ENCODE measurements at regions not wholly inside any gene's neighbourhood (a gene's known extent, or its start where the extent isn't known, plus 50 kb on each side); places are given as distances from the start of the nearest gene placed in this dataset.
"Not testable (repeated sequence)": the region's sequence is repeated elsewhere in the genome, so short reads cannot be mapped to it uniquely, and the experiment has no call there.

GRCh38 chr2:8432706-8433336 lies 249.0 kb upstream of the ID2 start:
- no peak for DNase-seq

GRCh38 chr2:8433390-8433789 lies 248.5 kb upstream of the ID2 start:
- DNase-seq: no peak

DNA sequence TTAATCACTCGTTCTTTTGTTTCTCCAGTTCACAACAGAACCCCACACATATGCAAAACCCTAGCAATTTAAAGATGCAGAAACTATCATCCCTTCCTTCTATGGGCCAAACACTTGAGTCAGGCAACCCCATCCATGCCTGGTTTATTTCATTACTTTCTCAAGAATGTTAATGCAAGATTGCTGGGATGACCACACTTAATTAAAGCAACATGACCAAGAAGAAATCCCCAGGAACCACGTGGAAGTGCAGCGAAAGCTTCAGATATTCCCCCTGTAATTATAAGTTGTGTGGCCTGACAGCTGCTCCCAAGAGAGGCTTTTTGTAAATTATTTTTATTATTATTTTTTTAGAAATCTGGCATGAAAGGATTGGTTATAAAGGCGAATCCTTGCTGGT lies 246.2 kb upstream of the ID2 start:
- no peak for DNase-seq

DNA sequence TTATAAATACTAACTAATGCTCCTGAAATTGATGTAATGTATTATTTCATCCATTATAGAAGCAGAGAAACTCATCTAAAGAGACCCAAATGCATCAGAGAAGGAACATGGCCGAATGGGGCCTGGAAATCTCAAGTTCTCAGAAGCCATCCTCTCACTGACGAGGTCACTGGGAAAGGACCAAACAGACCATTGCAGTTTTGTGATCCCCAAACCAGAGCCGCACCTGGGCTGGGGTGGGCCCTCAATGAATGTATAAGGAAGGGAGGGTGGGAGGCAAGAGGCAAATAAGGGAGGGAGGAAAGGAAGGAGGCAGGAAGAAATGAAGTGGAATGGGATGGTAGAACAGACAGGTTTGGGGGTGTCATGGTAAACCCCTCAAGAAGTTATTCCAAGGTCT lies 245.3 kb upstream of the ID2 start:
- DNase-seq: no peak

DNA sequence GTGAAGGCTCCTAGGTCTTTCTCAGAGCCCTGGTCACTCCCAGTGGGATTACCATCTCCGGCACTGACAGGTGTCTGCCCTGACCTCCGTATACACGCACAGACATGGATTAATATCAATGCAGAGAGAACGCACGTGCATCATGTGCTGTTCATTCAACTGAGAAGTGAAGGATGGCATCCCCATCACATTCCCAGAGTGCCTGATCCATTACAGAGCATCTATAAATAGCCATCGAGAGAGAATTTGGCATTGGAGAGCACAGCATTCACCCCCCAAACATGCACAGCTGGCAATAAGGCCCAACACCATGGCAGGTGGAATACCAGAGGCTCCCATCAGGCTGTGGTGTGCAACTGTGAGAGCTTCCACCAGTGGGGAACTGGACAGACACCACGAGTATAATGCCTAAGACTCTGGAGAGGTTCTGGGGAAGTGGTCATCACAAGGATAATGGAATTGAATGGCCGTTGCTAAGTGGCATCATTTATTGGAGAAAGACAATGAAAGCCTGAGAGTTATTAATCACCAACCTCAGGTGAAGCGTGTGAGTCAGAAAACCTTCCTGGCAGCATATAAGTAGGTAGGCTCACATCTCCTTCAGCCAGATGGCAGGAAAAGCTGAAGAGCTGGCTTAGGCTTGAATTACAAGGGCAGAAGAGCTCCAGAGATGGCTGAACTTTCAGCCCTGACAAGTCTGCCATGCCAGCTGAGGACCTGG lies 244.5 kb upstream of the ID2 start:
- no peak for DNase-seq

DNA sequence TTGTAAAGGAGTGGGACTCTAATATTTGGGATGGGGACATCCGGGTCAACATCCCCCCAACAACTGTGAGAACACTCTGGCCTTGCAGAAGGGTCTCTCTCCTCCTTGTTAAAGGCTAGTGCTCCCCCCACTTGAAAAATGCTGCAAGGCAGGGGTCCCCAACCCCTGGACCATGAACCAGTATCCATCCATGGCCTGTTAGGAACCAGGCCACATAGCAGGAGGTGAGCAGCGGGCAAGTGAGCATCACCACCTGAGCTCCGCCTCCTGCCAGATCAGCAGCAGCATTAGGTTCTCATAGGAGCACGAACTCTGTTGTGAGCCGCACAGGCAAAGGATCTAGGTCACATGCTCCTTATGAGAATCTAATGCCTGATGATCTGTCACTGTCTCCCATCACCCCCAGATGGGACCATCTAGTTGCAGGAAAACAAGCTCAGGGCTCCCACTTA lies 243.9 kb upstream of the ID2 start:
- no peak for DNase-seq

GRCh38 chr2:8438476-8438875 lies 243.4 kb upstream of the ID2 start:
- no peak for DNase-seq

- no peak for DNase-seq
Measured at GRCh38 chr2:8438996-8439395, 242.9 kb upstream of the ID2 start.

DNA sequence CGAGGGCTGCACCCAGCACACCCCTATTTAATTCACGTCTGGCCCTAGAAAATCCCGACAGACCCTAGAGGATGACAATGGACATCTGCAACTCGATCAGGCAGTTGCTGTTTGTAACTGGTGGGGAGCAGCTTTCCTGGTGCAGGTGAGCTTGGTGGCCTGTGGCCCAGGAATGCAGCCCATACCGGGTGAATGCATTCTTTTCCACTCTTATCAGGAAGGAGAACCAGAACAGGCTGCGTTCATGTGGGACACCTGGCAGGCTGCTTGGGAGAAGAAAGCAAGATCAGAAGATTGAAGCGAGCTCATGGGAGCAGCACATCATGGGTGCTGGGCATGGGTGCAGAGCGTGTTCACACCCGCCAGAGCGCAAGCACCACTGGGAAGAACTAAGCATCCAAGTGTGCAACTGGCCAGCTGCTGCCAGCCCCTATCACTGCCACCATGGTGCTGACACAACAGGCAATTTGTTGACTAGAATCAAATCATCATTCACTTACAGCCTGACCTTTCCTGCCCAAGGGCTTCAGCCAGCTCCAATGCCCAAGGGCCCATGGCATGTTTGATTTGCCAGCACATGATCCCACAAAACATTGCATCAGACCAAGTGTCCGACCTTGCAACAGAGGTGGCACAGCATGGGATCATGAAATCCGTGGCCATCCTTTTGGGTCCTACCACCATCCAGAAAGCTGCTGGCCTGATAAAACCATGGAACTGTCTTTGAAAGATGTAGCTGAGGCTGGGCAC lies 241.7 kb upstream of the ID2 start:
- DNase-seq: no peak

DNA sequence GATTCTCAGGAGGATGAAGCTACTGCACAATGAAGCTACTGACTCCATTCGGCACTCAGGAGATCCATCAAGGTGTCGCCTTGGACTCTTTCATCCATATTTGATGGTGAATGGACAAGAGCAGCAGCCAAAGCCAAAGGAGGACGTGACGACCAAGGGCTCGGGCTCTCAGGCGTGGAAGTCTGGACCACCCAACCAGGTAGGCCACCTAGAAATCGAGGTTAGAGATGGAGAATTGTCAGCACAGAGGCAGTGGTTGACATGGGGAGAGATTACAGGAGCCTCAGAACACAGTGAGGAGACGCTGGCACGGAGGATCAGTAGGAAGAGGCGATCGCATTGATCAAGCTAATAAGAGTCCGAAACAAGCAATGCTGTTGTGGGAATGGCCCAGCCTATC lies 240.5 kb upstream of the ID2 start:
- DNase-seq: no peak

GRCh38 chr2:8441986-8442385 lies 239.9 kb upstream of the ID2 start:
- no peak for DNase-seq

GRCh38 chr2:8442833-8443486 lies 238.9 kb upstream of the ID2 start:
- DNase-seq: no peak

DNA sequence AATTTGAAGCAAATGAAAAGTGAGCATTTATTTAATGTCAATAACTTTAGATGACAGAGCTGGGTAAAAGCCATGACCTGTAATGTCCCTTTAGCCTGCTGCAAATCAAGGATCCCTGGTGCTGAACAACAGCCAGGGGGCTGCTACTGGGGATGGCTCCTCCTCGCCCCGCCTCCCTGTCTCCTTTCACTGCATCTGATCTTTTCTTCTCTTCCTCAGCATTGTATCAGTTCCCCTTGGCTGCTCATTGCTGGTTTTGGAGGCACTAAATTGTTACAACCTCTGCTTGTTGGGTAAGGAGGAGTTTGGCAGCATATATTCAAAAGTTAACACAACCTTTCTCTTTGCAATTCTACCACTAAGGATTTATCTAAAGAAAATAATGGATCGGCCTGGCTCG lies 236.3 kb upstream of the ID2 start:
- no peak for DNase-seq

- not testable (repeated sequence) for DNase-seq
Measured at GRCh38 chr2:8446751-8447150, 235.1 kb upstream of the ID2 start.

GRCh38 chr2:8447610-8448221 lies 234.1 kb upstream of the ID2 start:
- no peak for DNase-seq

DNA sequence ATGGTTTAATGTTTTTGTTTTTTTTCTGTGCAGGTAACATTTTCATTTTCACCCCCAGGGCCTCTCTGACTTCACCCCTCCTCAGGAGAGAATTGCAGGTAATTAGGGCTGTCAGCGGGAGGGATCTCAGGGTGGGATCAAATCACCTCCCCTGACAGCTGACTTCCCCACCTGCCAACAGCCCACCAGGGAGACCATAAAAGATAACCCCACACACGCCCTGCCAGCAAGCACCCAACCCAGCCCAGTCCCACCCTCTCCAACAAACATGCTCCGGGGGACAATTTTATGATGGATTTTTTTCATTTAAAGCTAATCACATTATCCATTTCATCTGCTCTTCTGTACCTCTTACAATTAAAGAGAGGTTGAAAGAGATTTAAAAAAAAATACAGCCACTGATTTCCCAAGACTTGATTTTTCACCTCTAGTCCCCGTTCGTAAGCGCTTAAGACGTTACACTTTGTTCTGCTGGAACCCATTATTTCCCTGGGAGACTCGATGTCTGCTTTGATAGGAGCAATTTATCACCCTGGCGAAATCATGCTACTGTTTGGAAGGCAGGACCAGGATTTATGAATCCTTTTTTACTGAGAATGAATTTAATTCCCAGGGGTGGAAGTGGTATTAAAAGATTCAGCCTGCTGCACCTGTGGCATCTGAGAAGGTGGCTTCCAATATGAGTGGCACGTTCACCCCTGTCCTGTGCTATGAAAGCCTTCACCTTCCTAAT lies 232.9 kb upstream of the ID2 start:
- DNase-seq: no peak

GRCh38 chr2:8451273-8451672 lies 230.6 kb upstream of the ID2 start:
- DNase-seq: no peak

DNA sequence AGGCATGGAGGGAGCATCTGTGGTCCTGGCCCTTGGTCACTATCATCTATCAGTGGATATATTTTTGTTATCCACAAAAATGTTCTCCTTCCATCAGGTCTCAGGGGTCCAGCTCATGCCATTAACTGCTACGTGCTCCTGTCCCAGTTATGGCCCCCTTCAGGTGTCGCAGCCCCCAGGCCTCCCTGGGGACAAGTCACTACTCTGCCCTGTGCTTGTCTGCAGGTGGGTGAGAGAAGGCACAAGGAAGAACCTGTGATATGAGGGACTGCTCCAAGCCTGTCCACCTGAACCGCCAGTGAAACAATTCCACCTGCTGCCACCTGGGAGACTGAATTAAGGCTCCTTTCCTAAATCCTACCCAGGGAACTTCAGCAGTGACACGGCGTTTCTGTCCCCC lies 229.6 kb upstream of the ID2 start:
- DNase-seq: no peak

- no peak for DNase-seq
Measured at GRCh38 chr2:8452979-8453903, 228.6 kb upstream of the ID2 start.

- DNase-seq: no peak
Measured at GRCh38 chr2:8453904-8454302, 228.0 kb upstream of the ID2 start.

GRCh38 chr2:8454797-8455196 lies 227.1 kb upstream of the ID2 start:
- no peak for DNase-seq

All from left kidney (tissue), 1 donor.